C4-2B (cell line): ENCODE measurements at regions not wholly inside any gene's neighbourhood (a gene's known extent, or its start where the extent isn't known, plus 50 kb on each side); places are given as distances from the start of the nearest gene placed in this dataset.
"Not testable (repeated sequence)": the region's sequence is repeated elsewhere in the genome, so short reads cannot be mapped to it uniquely, and the experiment has no call there.

Experiments
- CTCF ChIP-seq: fragments of 450-650 bp; conservative IDR thresholded peaks from 2 replicates; pipeline ENCODE4 v1.5.1; 2017; ENCODE audit warnings: mild to moderate bottlenecking
- ZFX ChIP-seq: fragments of 450-650 bp; IDR thresholded peaks from 2 replicates; pipeline ENCODE4 v1.6.1; 2017

GRCh38 chr10:93234940-93235339 lies 161.2 kb downstream of the CYP26A1 start:
- TF ChIP-seq CTCF, ZFX: not testable (repeated sequence)
